OCI-LY7 (cell line): ENCODE measurements at regions not wholly inside any gene's neighbourhood (a gene's known extent, or its start where the extent isn't known, plus 50 kb on each side); places are given as distances from the start of the nearest gene placed in this dataset.

Experiments
- EZH2phosphoT487 ChIP-seq: fragments of 200-600 bp; sonication (generic); IDR thresholded peaks from 2 replicates; pipeline ENCODE4 v1.6.1; 2018; ENCODE audit warnings: low read depth, borderline replicate concordance, mild to moderate bottlenecking, mixed run types, antibody characterized with exemption, low read length, moderate library complexity, mixed read lengths
- TF ChIP-seq, protein P1 (sequence below): fragments of 200-600 bp; sonication (generic); conservative IDR thresholded peaks from 2 replicates; pipeline ENCODE4 v1.5.1; 2014; ENCODE audit warnings: mild to moderate bottlenecking, antibody characterized with exemption, low read length, moderate library complexity, mixed read lengths

- TF ChIP-seq, protein P1, sequence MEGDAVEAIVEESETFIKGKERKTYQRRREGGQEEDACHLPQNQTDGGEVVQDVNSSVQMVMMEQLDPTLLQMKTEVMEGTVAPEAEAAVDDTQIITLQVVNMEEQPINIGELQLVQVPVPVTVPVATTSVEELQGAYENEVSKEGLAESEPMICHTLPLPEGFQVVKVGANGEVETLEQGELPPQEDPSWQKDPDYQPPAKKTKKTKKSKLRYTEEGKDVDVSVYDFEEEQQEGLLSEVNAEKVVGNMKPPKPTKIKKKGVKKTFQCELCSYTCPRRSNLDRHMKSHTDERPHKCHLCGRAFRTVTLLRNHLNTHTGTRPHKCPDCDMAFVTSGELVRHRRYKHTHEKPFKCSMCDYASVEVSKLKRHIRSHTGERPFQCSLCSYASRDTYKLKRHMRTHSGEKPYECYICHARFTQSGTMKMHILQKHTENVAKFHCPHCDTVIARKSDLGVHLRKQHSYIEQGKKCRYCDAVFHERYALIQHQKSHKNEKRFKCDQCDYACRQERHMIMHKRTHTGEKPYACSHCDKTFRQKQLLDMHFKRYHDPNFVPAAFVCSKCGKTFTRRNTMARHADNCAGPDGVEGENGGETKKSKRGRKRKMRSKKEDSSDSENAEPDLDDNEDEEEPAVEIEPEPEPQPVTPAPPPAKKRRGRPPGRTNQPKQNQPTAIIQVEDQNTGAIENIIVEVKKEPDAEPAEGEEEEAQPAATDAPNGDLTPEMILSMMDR = no peak
- no peak for TF ChIP-seq EZH2phosphoT487
Measured at GRCh38 chr9:18349530-18349929, 124.4 kb upstream of the ADAMTSL1 start.
